HG03521 (cell line): ENCODE measurements at regions not wholly inside any gene's neighbourhood (a gene's known extent, or its start where the extent isn't known, plus 50 kb on each side); places are given as distances from the start of the nearest gene placed in this dataset.

Source experiments
- ATAC-seq: cut with Tn5 transposase; IDR thresholded peaks from one replicate; pipeline ENCODE4 v1.9.1; 2021; ENCODE audit warnings: mild to moderate bottlenecking, moderate library complexity; ENCODE audit not compliant: unreplicated experiment

- ATAC-seq = no peak
These were observed 142.9 kb upstream of the TMPO start for GRCh38 chr12:98372340-98373024.

- ATAC-seq = no peak
These were observed 142.3 kb upstream of the TMPO start for GRCh38 chr12:98373025-98373554.

GRCh38 chr12:98374007-98374406, 141.4 kb upstream of the TMPO start:
- no peak for ATAC-seq

- ATAC-seq = no peak
These were observed 136.3 kb upstream of the TMPO start for GRCh38 chr12:98379106-98379505.

- no peak for ATAC-seq
These were observed 129.7 kb upstream of the TMPO start for GRCh38 chr12:98385641-98386040.

- ATAC-seq = no peak
These were observed 127.9 kb upstream of the TMPO start for GRCh38 chr12:98387444-98387843.

- no peak for ATAC-seq
These were observed 127.3 kb upstream of the TMPO start for GRCh38 chr12:98388126-98388525.

- no peak for ATAC-seq
These were observed 125.8 kb upstream of the TMPO start for GRCh38 chr12:98389593-98389992.

- ATAC-seq = peak; percentile 92
These were observed 117.9 kb upstream of the TMPO start for GRCh38 chr12:98397323-98398105.

- ATAC-seq = no peak
These were observed 115.9 kb upstream of the TMPO start for GRCh38 chr12:98399532-98399931.

- ATAC-seq = no peak
These were observed 114.0 kb upstream of the TMPO start for GRCh38 chr12:98401427-98401826.

GRCh38 chr12:98402091-98402490, 113.3 kb upstream of the TMPO start:
- no peak for ATAC-seq

- ATAC-seq = no peak
These were observed 112.7 kb upstream of the TMPO start for GRCh38 chr12:98402671-98403070.

GRCh38 chr12:98403385-98403784, 112.0 kb upstream of the TMPO start:
- ATAC-seq = no peak

GRCh38 chr12:98403936-98404335, 111.5 kb upstream of the TMPO start:
- no peak for ATAC-seq

GRCh38 chr12:98405805-98406366, 109.5 kb upstream of the TMPO start:
- ATAC-seq = no peak

GRCh38 chr12:98406378-98406777, 109.0 kb upstream of the TMPO start:
- no peak for ATAC-seq

- ATAC-seq = no peak
These were observed 106.7 kb upstream of the TMPO start for GRCh38 chr12:98408681-98409080.

- no peak for ATAC-seq
These were observed 105.8 kb upstream of the TMPO start for GRCh38 chr12:98409548-98409947.

GRCh38 chr12:98410356-98410755, 105.0 kb upstream of the TMPO start:
- ATAC-seq = no peak

GRCh38 chr12:98416845-98417244, 98.5 kb upstream of the TMPO start:
- ATAC-seq = no peak

- no peak for ATAC-seq
These were observed 98.1 kb upstream of the TMPO start for GRCh38 chr12:98417266-98417665.
